CD4-positive, alpha-beta T cell (primary cell): ENCODE measurements at regions not wholly inside any gene's neighbourhood (a gene's known extent, or its start where the extent isn't known, plus 50 kb on each side); places are given as distances from the start of the nearest gene placed in this dataset.

ENCODE experiments used
- ATAC-seq: fragments of 200-7000 bp; cut with Tn5 transposase; one replicate; pipeline ENCODE4 v1.10.0; 2022; ENCODE audit warnings: mild to moderate bottlenecking; ENCODE audit not compliant: poor library complexity
- CTCF ChIA-PET: fragments of 350-600 bp; sonication (Branson Sonifier 250); formaldehyde crosslinking; loops from one replicate; lab custom pipeline; 2021; ENCODE audit warnings: antibody characterized with exemption, inconsistent platforms; lab: Charles Lee
- POLR2A ChIA-PET: fragments of 350-600 bp; sonication (Branson Sonifier 250); formaldehyde crosslinking; loops from one replicate; lab custom pipeline; 2021; ENCODE audit warnings: antibody characterized with exemption, inconsistent platforms; lab: Charles Lee
- DNase-seq, 14 experiments: peaks; one replicate each; pipeline ENCODE4 v3.0.0-alpha.2; 2013 to 2020; ENCODE audit warnings: mixed read lengths in 2 of 14
- H3K27ac ChIP-seq, 2 donors: one replicate each; pipeline versions ENCODE4 v1.5.1 to v1.7.0; 2013; ENCODE audit warnings: low read length in 2 of 2, low read depth in 1 of 2, mild to moderate bottlenecking in 1 of 2
- H3K27me3 ChIP-seq, 2 experiments: 1 replicate in 1 of 2; 2 replicates in 1 of 2; pipeline versions ENCODE4 v1.6.1 to v1.7.0; 2013; ENCODE audit warnings: low read length in 2 of 2, control low read depth in 1 of 2, mild to moderate bottlenecking in 1 of 2, moderate library complexity in 1 of 2; ENCODE audit not compliant: insufficient read depth in 2 of 2, control insufficient read depth in 1 of 2
- H3K36me3 ChIP-seq: one replicate; pipeline ENCODE4 v1.6.1; 2013; ENCODE audit warnings: low read length, control low read depth; ENCODE audit not compliant: insufficient read depth
- H3K4me1 ChIP-seq: one replicate; pipeline ENCODE4 v1.6.1; 2013; ENCODE audit warnings: low read length, control low read depth; ENCODE audit not compliant: insufficient read depth
- H3K4me3 ChIP-seq: one replicate; pipeline ENCODE4 v1.5.1; 2013; ENCODE audit warnings: mild to moderate bottlenecking, low read length, moderate library complexity
- H3K9me3 ChIP-seq, 2 experiments: 1 replicate in 1 of 2; 2 replicates in 1 of 2; pipeline versions ENCODE4 v1.6.1 to v1.7.0; 2013; ENCODE audit warnings: low read length in 2 of 2, mild to moderate bottlenecking in 2 of 2, control low read depth in 1 of 2, moderate library complexity in 1 of 2; ENCODE audit not compliant: control insufficient read depth in 1 of 2, insufficient read depth in 1 of 2
- H3K27ac Mint-ChIP-seq: one replicate; pipeline ENCODE4 v1.8.0; 2020; ENCODE audit warnings: mixed read lengths
- H3K27me3 Mint-ChIP-seq: one replicate; pipeline ENCODE4 v1.8.0; 2021; ENCODE audit warnings: mixed read lengths
- H3K36me3 Mint-ChIP-seq: one replicate; pipeline ENCODE4 v1.8.0; 2021; ENCODE audit warnings: low read depth, mixed read lengths
- H3K4me1 Mint-ChIP-seq: one replicate; pipeline ENCODE4 v1.8.0; 2021; ENCODE audit warnings: low read depth, mixed read lengths
- H3K4me3 Mint-ChIP-seq: one replicate; pipeline ENCODE4 v1.8.0; 2020; ENCODE audit warnings: mild to moderate bottlenecking, mixed read lengths
- H3K9me3 Mint-ChIP-seq: one replicate; pipeline ENCODE4 v1.8.0; 2020; ENCODE audit warnings: mixed read lengths
- intact Hi-C, 2 experiments: fragments of 100-400 bp; cut with DNase I in 1 of 2; cut with micrococcal nuclease in 1 of 2; formaldehyde crosslinking; loops; one replicate each; pipeline versions ENCODE4 v1.15.1 to v1.9.0; 2023 to 2025; cut with DNase I, micrococcal nuclease
- TF ChIP-seq, protein P1 (sequence below): fragments of 200-600 bp; IDR thresholded peaks from one replicate; pipeline ENCODE4 v1.8.0; 2022; ENCODE audit warnings: antibody characterized with exemption, mild to moderate bottlenecking

DNA sequence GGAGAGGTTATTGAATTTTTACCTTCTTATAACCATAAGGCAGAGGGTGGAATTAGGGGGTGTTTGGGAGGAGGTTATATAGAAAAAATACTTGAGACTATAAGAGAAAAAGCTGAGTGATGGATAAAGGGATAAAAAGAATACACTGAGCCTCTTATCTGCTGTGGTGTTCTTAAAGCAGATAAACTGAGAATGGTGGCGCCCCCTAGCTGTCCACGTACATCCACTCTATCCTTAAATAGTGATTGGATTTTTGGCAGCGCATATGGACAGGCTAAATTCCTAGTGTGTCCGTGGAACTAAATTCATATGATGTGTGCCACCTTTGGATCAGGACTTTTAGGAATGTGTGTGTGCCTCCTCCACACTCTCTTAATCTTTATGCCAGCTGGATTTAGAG, 121.1 kb downstream of the OXSM start:
- Mint-ChIP-seq H3K27ac (peak overlapping the region; percentile 74), H3K27me3 (peaks cover 6% of the 10 kb centered on the region), H3K4me1 (peaks cover 17% of the 10 kb centered on the region), H3K4me3 (no peak overlapping the region), H3K9me3 (no peaks in the 10 kb centered on the region), H3K36me3 (no peaks in the 10 kb centered on the region)
- H3K4me3 ChIP-seq, result no peak overlapping the region
- DNase-seq (peak in 12 of 14 experiments; percentile 9 to 61 (median 24)), ATAC-seq (no peak)
- intact Hi-C loops, result loop anchor here (5.0 kb wide), 1 partner anchor 264 kb away; no protein-coding TSS in a partner anchor
- no peaks in the 10 kb centered on the region for H3K9me3 ChIP-seq
- POLR2A ChIA-PET, result no interaction called here
- no peak overlapping the region for H3K27ac ChIP-seq
- H3K27me3 ChIP-seq, result no peaks in the 10 kb centered on the region
- TF ChIP-seq, protein P1, sequence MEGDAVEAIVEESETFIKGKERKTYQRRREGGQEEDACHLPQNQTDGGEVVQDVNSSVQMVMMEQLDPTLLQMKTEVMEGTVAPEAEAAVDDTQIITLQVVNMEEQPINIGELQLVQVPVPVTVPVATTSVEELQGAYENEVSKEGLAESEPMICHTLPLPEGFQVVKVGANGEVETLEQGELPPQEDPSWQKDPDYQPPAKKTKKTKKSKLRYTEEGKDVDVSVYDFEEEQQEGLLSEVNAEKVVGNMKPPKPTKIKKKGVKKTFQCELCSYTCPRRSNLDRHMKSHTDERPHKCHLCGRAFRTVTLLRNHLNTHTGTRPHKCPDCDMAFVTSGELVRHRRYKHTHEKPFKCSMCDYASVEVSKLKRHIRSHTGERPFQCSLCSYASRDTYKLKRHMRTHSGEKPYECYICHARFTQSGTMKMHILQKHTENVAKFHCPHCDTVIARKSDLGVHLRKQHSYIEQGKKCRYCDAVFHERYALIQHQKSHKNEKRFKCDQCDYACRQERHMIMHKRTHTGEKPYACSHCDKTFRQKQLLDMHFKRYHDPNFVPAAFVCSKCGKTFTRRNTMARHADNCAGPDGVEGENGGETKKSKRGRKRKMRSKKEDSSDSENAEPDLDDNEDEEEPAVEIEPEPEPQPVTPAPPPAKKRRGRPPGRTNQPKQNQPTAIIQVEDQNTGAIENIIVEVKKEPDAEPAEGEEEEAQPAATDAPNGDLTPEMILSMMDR, result peak; percentile 27
- no peaks in the 10 kb centered on the region for H3K36me3 ChIP-seq
- CTCF ChIA-PET, result interaction anchor here (1.6 kb wide), 1 partner anchor 263 kb away, joined by 3 read pairs; no protein-coding TSS in a partner anchor
- peaks cover 11% of the 10 kb centered on the region for H3K4me1 ChIP-seq

DNA sequence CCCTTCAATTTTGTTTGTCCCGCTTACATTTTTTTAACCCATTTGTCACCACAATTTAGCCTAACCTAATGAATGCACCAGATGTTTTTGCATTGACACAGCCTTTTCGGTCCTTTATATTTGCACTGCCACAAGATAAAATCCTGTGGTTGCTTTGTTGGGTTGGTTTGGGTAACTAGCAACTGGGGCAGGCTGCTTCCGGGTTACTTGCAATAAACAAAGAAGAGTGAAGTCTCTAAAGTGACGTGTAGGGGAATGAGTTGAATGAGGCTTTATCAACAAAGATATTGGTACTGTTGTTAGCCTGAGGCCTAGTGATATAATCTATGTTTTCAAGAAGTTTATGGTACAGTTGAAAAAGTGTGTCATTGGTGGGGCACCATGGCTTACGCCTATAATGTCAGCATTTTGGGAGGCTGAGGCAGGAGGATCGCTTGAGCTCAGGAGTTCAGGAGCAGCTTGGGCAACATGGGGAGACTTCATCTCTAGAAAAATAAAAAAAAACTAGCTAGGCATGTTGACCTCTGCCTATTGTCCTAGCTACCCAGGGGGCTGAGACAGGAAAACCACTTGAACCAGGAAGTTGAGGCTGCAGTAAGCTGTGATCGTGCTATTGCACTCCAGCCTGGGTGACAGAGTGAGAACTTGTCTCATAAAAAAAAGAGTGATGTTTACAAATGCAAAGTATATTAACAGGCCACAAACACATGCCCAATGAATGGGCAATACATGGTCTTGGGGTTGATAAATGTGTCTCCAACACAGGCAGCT, 121.8 kb downstream of the OXSM start:
- no peaks in the 10 kb centered on the region for H3K36me3 ChIP-seq
- intact Hi-C loops, result loop anchor here (5.0 kb wide), 1 partner anchor 264 kb away; no protein-coding TSS in a partner anchor
- POLR2A ChIA-PET, result no interaction called here

DNA sequence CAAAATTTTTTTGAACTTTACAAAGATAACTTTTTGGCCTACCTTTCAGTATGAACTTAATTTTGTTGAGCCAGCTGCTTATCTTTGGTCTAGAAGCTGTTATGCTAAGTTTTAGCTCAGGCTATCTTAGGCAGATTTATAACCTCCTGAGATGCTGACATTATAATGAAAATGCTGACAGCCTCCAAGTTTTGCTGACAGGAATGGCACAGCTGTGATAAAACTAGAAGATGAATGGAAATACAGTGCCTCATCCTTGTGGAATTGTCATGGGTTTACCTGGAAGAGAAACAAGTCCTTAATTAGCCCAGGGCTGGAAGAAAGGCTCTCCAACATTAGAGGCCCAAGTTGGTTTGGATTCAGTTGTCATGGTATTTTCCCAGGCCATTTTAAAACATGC, 123.3 kb downstream of the OXSM start:
- no peak overlapping the region for H3K27ac Mint-ChIP-seq
- H3K27ac ChIP-seq, result no peak overlapping the region
- TF ChIP-seq, protein P1, result no peak
- no peaks in the 10 kb centered on the region for H3K9me3 ChIP-seq
- ATAC-seq (no peak), DNase-seq (no peak)
- peaks cover 15% of the 10 kb centered on the region for H3K27me3 Mint-ChIP-seq
- no peak overlapping the region for H3K4me3 Mint-ChIP-seq
- H3K9me3 Mint-ChIP-seq, result no peaks in the 10 kb centered on the region
- H3K4me1 Mint-ChIP-seq, result peaks cover 17% of the 10 kb centered on the region
- H3K4me3 ChIP-seq, result no peak overlapping the region
- peaks cover 0 to 4% of the 10 kb centered on the region in 2 experiments for H3K27me3 ChIP-seq
- intact Hi-C loops, result loop anchor here (5.0 kb wide), 1 partner anchor 266 kb away; no protein-coding TSS in a partner anchor
- H3K36me3 Mint-ChIP-seq, result no peaks in the 10 kb centered on the region
- ChIA-PET CTCF (no interaction called here), POLR2A (no interaction called here)
- H3K4me1 ChIP-seq, result peaks cover 11% of the 10 kb centered on the region
- H3K36me3 ChIP-seq, result no peaks in the 10 kb centered on the region

More for the DNA sequence above, 121.8 kb downstream of the OXSM start:
- H3K27me3 Mint-ChIP-seq, result peaks cover 5% of the 10 kb centered on the region
- no peak overlapping the region for H3K4me3 ChIP-seq
- no peaks in the 10 kb centered on the region for H3K9me3 Mint-ChIP-seq
- peak overlapping the region; percentile 74 for H3K27ac Mint-ChIP-seq
- TF ChIP-seq, protein P1, result no peak
- H3K27me3 ChIP-seq, result no peaks in the 10 kb centered on the region
- no peak overlapping the region for H3K27ac ChIP-seq
- H3K36me3 Mint-ChIP-seq, result no peaks in the 10 kb centered on the region
- CTCF ChIA-PET, result interaction anchor here (0.6 to 1.6 kb wide), 2 partner anchors 264 to 1676 kb away, joined by 3 to 4 read pairs; no protein-coding TSS in a partner anchor
- peaks cover 11% of the 10 kb centered on the region for H3K4me1 ChIP-seq
- no peaks in the 10 kb centered on the region for H3K9me3 ChIP-seq
- peak; percentile 89 for ATAC-seq
- DNase-seq, result peak in 5 of 14 experiments; percentile 17 to 77 (median 64)
- H3K4me3 Mint-ChIP-seq, result no peak overlapping the region
- H3K4me1 Mint-ChIP-seq, result peaks cover 17% of the 10 kb centered on the region
